Adrenal gland (tissue), 5 donors: ENCODE measurements at regions not wholly inside any gene's neighbourhood (a gene's known extent, or its start where the extent isn't known, plus 50 kb on each side); places are given as distances from the start of the nearest gene placed in this dataset.

Experiments used
- POLR2A ChIP-seq, 2 donors: fragments of 450-650 bp; IDR thresholded peaks; one replicate each; pipeline ENCODE4 v1.6.1; 2017; ENCODE audit warnings: antibody characterized with exemption in 2 of 2, mild to moderate bottlenecking in 2 of 2, moderate library complexity in 1 of 2
- TF ChIP-seq, protein P1 (sequence below), 6 experiments: fragments of 450-650 bp in 4 of 6; fragments of 200-600 bp in 2 of 6; sonication (generic) in 1 of 6; IDR thresholded peaks; 1 replicate in 5 of 6; 2 replicates in 1 of 6; pipeline versions ENCODE4 v1.5.1 to v1.8.0; 2016 to 2021; ENCODE audit warnings: antibody characterized with exemption in 6 of 6, mild to moderate bottlenecking in 2 of 6, moderate library complexity in 1 of 6
- donor health status: DM: no; HTN: no; CAD: no.

DNA sequence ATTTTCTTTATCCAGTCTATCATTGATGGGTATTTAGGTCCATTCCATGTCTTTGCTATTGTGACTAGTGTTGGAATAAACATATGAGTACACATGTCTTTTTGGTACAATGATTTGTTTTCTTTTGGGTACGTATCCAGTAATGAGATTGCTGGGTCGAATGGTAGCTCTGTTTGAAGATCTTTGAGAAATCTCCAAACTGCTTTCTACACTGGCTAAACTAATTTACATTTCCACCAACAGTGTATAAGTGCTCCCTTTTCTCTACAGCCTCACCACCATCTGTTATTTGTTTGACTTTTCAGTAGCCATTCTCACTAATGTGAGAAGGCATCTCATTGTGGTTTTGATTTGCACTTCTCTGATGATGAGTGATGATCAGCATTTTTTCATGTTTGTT, 103.7 kb downstream of the GOSR1 start:
- TF ChIP-seq POLR2A (IDR thresholded peaks at IDR 0.05): no peak
- TF ChIP-seq, protein P1, sequence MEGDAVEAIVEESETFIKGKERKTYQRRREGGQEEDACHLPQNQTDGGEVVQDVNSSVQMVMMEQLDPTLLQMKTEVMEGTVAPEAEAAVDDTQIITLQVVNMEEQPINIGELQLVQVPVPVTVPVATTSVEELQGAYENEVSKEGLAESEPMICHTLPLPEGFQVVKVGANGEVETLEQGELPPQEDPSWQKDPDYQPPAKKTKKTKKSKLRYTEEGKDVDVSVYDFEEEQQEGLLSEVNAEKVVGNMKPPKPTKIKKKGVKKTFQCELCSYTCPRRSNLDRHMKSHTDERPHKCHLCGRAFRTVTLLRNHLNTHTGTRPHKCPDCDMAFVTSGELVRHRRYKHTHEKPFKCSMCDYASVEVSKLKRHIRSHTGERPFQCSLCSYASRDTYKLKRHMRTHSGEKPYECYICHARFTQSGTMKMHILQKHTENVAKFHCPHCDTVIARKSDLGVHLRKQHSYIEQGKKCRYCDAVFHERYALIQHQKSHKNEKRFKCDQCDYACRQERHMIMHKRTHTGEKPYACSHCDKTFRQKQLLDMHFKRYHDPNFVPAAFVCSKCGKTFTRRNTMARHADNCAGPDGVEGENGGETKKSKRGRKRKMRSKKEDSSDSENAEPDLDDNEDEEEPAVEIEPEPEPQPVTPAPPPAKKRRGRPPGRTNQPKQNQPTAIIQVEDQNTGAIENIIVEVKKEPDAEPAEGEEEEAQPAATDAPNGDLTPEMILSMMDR (IDR thresholded peaks at IDR 0.05): no peak
